Sigmoid colon (tissue), 6 donors: ENCODE measurements at regions not wholly inside any gene's neighbourhood (a gene's known extent, or its start where the extent isn't known, plus 50 kb on each side); places are given as distances from the start of the nearest gene placed in this dataset.

Source experiments
- DNase-seq: peaks from one replicate; pipeline ENCODE4 v3.0.0-alpha.2; 2019
- H3K27ac ChIP-seq, 4 donors: fragments of 200-600 bp; sonication (generic); one replicate each; pipeline ENCODE4 v1.5.1; 2016 to 2019; ENCODE audit warnings: mild to moderate bottlenecking in 1 of 4
- H3K27me3 ChIP-seq, 3 donors: fragments of 200-600 bp; sonication (generic); one replicate each; pipeline ENCODE4 v1.5.1; 2019; ENCODE audit warnings: mild to moderate bottlenecking in 1 of 3
- H3K36me3 ChIP-seq, 4 donors: fragments of 200-600 bp; sonication (generic); one replicate each; pipeline ENCODE4 v1.5.1; 2016 to 2019
- H3K4me1 ChIP-seq, 4 donors: fragments of 200-600 bp; sonication (generic); one replicate each; pipeline ENCODE4 v1.5.1; 2017 to 2019
- H3K4me3 ChIP-seq, 4 donors: fragments of 200-600 bp; sonication (generic); one replicate each; pipeline ENCODE4 v1.5.1; 2017 to 2019; ENCODE audit warnings: mild to moderate bottlenecking in 2 of 4, moderate library complexity in 1 of 4
- H3K9me3 ChIP-seq, 4 donors: fragments of 200-600 bp in 3 of 4; sonication (generic) in 3 of 4; one replicate each; pipeline versions ENCODE4 v1.5.1 to v1.6.1; 2013 to 2019
- CTCF ChIP-seq, 4 experiments: fragments of 450-650 bp in 3 of 4; fragments of 200-600 bp in 1 of 4; IDR thresholded peaks; one replicate each; pipeline ENCODE4 v1.5.1; 2016 to 2019; ENCODE audit warnings: antibody characterized with exemption in 4 of 4, mild to moderate bottlenecking in 3 of 4, moderate library complexity in 2 of 4
- EP300 ChIP-seq, 4 donors: sonication (generic); formaldehyde crosslinking; IDR thresholded peaks; one replicate each; pipeline ENCODE4 v1.6.1; 2017; ENCODE audit warnings: antibody characterized with exemption in 4 of 4
- POLR2A ChIP-seq, 2 donors: fragments of 450-650 bp; IDR thresholded peaks; one replicate each; pipeline ENCODE4 v1.6.1; 2016; ENCODE audit warnings: antibody characterized with exemption in 2 of 2, mild to moderate bottlenecking in 2 of 2, moderate library complexity in 2 of 2
- POLR2AphosphoS5 ChIP-seq, 4 donors: sonication (generic); formaldehyde crosslinking; IDR thresholded peaks; one replicate each; pipeline ENCODE4 v1.6.1; 2017; ENCODE audit warnings: antibody characterized with exemption in 4 of 4
- WGBS, 2 donors: extraction: QIAGEN DNeasy Blood & Tissue Kit; methylation state at CpG; one replicate each; pipeline ENCODE4 v1.1.7; 2013; 5-methylcytosine and 5-hydroxymethylcytosine counted together
- intact Hi-C: fragments of 100-400 bp; cut with DNase I; formaldehyde crosslinking; loops from one replicate; pipeline ENCODE4 v1.15.1; 2023
- donor health status: healthy with polysubstance abuse.
- donor health status: healthy.

GRCh38 chr1:181987334-181987895 is 74.1 kb downstream of the ZNF648 start:
- H3K9me3 ChIP-seq: no peaks in the 10 kb centered on the region
- no peak overlapping the region for H3K4me3 ChIP-seq
- 68 to 73% methylated on average over 6 of the region's 6 CpGs for WGBS, 2 donors
- TF ChIP-seq EP300 (IDR thresholded peaks at IDR 0.05): no peak
- TF ChIP-seq POLR2AphosphoS5 (IDR thresholded peaks at IDR 0.05): no peak
- TF ChIP-seq POLR2A (IDR thresholded peaks at IDR 0.05): no peak
- no peak for TF ChIP-seq CTCF (IDR thresholded peaks at IDR 0.05)
- DNase-seq: no peak
- intact Hi-C loops: no loop called here
- no peaks in the 10 kb centered on the region for H3K27me3 ChIP-seq
- no peaks in the 10 kb centered on the region for H3K36me3 ChIP-seq
- no peaks in the 10 kb centered on the region for H3K4me1 ChIP-seq
- H3K27ac ChIP-seq: no peak overlapping the region

DNA sequence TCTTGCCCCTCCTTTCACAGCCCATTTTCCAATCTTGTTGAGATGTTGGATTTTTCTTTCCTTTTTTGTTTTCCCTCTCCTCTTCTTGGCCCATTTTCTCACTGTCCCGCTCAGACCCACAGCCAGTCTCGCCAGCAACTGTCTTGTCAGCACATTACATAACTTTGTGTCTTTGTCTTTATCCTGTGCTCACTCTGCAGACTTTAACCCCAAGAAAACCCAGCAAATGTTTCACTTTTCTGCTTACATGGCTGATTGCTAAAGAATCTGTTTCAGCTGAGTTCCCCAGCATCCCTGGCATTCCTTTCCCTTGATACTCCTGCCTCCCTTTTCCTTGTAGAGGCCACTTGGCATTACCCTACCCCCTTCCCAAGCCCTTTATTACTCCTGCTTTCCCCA is 74.6 kb downstream of the ZNF648 start:
- DNase-seq: no peak
- Histone ChIP-seq H3K4me3 (no peak overlapping the region), H3K36me3 (no peaks in the 10 kb centered on the region), H3K27me3 (no peaks in the 10 kb centered on the region), H3K4me1 (no peaks in the 10 kb centered on the region), H3K27ac (no peak overlapping the region), H3K9me3 (no peaks in the 10 kb centered on the region)
- intact Hi-C loops: no loop called here
- TF ChIP-seq POLR2A (IDR thresholded peaks at IDR 0.05) (no peak), POLR2AphosphoS5 (IDR thresholded peaks at IDR 0.05) (no peak), EP300 (IDR thresholded peaks at IDR 0.05) (no peak), CTCF (IDR thresholded peaks at IDR 0.05) (no peak)
- WGBS, 2 donors: 64 to 65% methylated on average over 2 of the region's 2 CpGs

DNA sequence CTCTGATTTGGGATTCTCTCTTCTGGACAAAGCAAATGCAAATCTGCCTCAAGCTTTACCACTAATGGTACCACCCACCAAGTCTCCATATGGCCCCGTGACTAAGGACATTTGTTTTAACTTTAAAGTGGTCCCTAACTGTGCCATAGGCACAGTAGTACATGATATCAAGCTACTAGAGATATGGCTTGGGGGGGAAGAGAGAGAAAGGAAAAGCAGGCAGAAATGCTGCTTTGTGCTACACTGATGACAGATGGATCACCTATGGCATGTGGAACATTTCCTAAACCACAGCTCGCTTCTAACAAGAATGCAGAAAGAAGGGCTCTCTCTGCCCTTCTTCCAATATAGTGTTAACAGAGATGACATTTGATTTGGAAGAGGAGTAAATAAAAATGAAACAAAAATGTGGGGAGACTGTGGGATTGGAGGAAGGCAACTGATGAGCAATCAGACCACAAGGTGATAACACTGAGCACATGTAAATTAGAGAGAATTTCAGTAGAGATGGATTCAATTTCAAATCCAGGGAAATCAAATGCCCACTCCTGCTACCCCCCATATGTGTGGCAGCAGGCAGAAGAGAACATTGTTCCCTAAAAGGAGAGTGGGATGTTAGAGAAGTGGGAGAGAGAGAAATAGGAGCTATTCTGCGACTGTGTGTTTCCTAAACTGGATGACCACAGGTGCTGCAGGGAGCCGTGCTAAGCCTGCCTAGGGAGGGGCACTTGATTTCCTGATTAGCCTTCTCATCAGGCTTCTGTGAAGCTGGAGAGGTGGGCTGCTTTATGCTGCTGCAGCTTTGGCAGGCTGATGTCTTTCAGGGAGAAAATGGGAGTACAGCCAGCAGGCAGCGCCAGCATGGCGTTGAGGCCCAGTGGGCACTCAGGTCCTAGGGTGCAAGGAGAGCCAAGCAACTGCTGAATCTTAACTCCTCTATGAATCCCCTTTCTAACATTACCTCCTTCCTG is 75.3 kb downstream of the ZNF648 start:
- H3K4me1 ChIP-seq: no peaks in the 10 kb centered on the region
- H3K9me3 ChIP-seq: no peaks in the 10 kb centered on the region
- TF ChIP-seq CTCF (IDR thresholded peaks at IDR 0.05) (no peak), POLR2A (IDR thresholded peaks at IDR 0.05) (no peak), POLR2AphosphoS5 (IDR thresholded peaks at IDR 0.05) (no peak), EP300 (IDR thresholded peaks at IDR 0.05) (no peak)
- H3K27ac ChIP-seq: no peak overlapping the region
- no peak overlapping the region for H3K4me3 ChIP-seq
- 68% methylated on average over 6 of the region's 6 CpGs for WGBS, 2 donors
- DNase-seq: peak; percentile 22
- H3K36me3 ChIP-seq: no peaks in the 10 kb centered on the region
- H3K27me3 ChIP-seq: no peaks in the 10 kb centered on the region
- intact Hi-C loops: no loop called here

DNA sequence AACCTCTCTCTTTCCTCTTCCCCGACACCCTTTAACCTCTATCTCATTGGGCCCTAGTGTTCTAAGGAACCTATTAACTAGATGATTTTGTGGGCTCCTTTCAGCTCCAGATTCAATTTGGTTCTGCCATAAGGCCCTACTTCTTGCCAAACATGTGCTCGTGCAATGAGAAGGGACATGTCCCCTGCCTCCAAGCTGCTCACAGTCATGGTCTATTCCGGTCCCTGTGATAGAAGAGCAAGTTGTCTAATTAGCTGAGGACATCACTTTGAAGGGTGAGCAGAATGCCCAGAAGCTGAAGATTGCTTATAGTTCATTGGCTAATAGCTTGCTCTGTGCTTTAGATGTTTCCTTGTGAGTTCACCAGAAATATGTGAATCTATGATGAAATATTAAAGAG is 76.2 kb downstream of the ZNF648 start:
- no peaks in the 10 kb centered on the region for H3K27me3 ChIP-seq
- H3K9me3 ChIP-seq: no peaks in the 10 kb centered on the region
- no peak overlapping the region for H3K27ac ChIP-seq
- no peak overlapping the region for H3K4me3 ChIP-seq
- no peaks in the 10 kb centered on the region for H3K4me1 ChIP-seq
- intact Hi-C loops: no loop called here
- no peaks in the 10 kb centered on the region for H3K36me3 ChIP-seq
- TF ChIP-seq POLR2AphosphoS5 (IDR thresholded peaks at IDR 0.05): no peak
- no peak for TF ChIP-seq CTCF (IDR thresholded peaks at IDR 0.05)
- no peak for TF ChIP-seq EP300 (IDR thresholded peaks at IDR 0.05)
- TF ChIP-seq POLR2A (IDR thresholded peaks at IDR 0.05): no peak
- no peak for DNase-seq
- 87 to 93% methylated on average over 3 of the region's 3 CpGs for WGBS, 2 donors
